ENCODE measurements at regions not wholly inside any gene's neighbourhood (a gene's known extent, or its start where the extent isn't known, plus 50 kb on each side); places are given as distances from the start of the nearest gene placed in this dataset.
"Not testable (repeated sequence)": the region's sequence is repeated elsewhere in the genome, so short reads cannot be mapped to it uniquely, and the experiment has no call there.

DNA sequence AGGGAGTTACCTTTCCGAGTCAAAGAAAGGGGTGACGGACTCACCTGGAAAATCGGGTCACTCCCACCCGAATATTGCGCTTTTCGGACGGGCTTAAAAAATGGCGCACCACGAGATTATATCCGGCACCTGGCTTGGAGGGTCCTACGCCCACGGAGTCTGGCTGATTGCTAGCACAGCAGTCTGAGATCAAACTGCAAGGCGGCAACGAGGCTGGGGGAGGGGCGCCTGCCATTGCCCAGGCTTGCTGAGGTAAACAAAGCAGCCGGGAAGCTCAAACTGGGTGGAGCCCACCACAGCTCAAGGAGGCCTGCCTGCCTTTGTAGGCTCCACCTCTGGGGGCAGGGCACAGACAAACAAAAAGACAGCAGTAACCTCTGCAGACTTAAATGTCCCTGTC, 72.6 kb upstream of the RORB start:
- not testable (repeated sequence) for H3K4me1 Mint-ChIP-seq (ENCODE audit: low read depth); H3K27ac Mint-ChIP-seq; H3K4me3 Mint-ChIP-seq; H3K36me3 Mint-ChIP-seq; H3K27me3 Mint-ChIP-seq; H3K9me3 Mint-ChIP-seq (ENCODE audit: low read depth)

DNA sequence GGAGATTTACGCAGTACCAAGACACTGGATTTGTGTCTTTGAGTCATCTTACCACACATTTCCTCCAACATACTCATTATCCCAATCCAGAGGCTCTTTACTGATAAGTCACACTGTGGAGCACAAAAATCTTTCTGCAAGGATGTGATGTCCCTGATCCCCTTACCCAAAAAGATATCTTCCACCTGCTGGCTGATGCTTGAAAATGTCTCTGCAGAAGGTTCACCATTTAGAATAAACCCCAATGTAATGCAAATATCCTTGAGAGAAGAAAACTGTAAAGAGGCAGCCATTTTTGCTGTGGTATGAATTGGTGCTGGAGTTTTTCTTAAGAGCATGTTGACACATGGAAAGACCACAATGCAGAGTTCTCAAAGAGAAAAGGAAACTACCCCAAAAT, 65.7 kb upstream of the RORB start:
- Mint-ChIP-seq H3K27me3 (no peaks in the 10 kb centered on the region), H3K27ac (no peak overlapping the region), H3K4me1 (ENCODE audit: low read depth) (no peaks in the 10 kb centered on the region), H3K36me3 (no peaks in the 10 kb centered on the region), H3K9me3 (ENCODE audit: low read depth) (peaks cover 3% of the 10 kb centered on the region), H3K4me3 (no peak overlapping the region)

DNA sequence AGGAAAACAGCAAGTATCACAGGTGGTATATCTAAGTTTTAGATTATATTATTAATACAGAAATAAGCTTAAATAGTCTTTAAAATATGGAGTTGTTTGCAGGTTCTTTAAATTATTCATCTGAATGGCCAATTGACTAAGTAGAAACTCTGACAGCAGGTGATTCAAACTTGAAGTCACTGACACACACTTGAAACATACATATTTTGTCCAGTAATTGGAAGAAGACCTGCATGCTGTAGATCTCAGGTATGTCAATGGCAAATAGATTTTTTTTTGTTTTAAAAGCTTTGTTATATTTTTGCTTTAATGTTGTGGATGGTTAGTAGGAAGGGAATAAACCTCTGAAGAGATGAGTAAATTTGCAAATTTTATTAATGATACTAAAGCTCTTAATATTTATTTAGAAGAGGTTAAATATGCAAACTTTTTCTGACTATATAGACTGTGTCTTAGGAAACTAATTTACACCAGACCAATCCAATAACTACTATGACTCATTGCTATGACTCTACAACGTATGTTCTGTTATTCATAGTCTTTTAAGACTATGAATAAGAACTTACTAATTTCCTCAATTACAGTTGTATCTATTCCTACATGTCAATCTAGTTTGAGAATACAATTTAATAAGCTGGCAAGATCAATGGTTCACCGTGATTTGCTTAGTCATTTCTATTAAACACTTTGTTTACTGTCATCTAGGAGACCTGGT, 53.9 kb upstream of the RORB start:
- Mint-ChIP-seq H3K36me3 (no peaks in the 10 kb centered on the region), H3K27ac (no peak overlapping the region), H3K4me3 (no peak overlapping the region), H3K4me1 (ENCODE audit: low read depth) (no peaks in the 10 kb centered on the region), H3K27me3 (peaks cover 1% of the 10 kb centered on the region), H3K9me3 (ENCODE audit: low read depth) (peaks cover 3% of the 10 kb centered on the region)

DNA sequence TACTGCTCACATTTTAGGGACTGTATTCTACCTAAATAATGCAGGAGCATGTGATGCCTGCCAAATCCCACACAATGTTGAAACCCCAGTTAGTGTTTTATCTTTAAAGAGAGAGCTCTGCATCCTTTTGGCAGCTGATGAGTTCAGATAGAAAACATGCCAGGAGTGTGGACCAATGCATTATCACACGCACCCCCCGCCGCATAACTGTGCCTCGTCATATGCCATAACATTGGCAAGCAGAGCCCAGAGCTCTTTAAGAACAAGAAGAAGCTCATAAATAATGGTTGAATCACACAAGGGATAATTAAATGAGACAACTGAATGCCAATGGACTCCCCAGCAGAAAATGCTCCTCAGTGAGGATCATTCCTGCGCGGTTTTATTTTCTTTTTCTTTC, 52.8 kb upstream of the RORB start:
- Mint-ChIP-seq H3K9me3 (ENCODE audit: low read depth) (peaks cover 3% of the 10 kb centered on the region), H3K27ac (no peak overlapping the region), H3K4me1 (ENCODE audit: low read depth) (no peaks in the 10 kb centered on the region), H3K27me3 (peaks cover 1% of the 10 kb centered on the region), H3K4me3 (no peak overlapping the region), H3K36me3 (no peaks in the 10 kb centered on the region)

Measured in activated naive CD8-positive, alpha-beta T cell (primary cell).